GM19324 (cell line): ENCODE measurements at regions not wholly inside any gene's neighbourhood (a gene's known extent, or its start where the extent isn't known, plus 50 kb on each side); places are given as distances from the start of the nearest gene placed in this dataset.

Experiments used
- ATAC-seq: cut with Tn5 transposase; IDR thresholded peaks from one replicate; pipeline ENCODE4 v1.9.1; 2021; ENCODE audit warnings: mild to moderate bottlenecking, moderate library complexity; ENCODE audit not compliant: unreplicated experiment, low FRiP score

GRCh38 chr4:110769578-110769977 lies 146.7 kb upstream of the PITX2 start:
- no peak for ATAC-seq

- no peak for ATAC-seq
Observed at GRCh38 chr4:110770353-110770752, 147.5 kb upstream of the PITX2 start.

GRCh38 chr4:110778521-110778920 lies 155.6 kb upstream of the PITX2 start:
- ATAC-seq, result no peak

- ATAC-seq, result no peak
Observed at GRCh38 chr4:110780538-110780937, 157.7 kb upstream of the PITX2 start.

- no peak for ATAC-seq
Observed at GRCh38 chr4:110781944-110782343, 159.1 kb upstream of the PITX2 start.

- ATAC-seq, result no peak
Observed at GRCh38 chr4:110787109-110787508, 164.2 kb upstream of the PITX2 start.

GRCh38 chr4:110787707-110788106 lies 164.8 kb upstream of the PITX2 start:
- no peak for ATAC-seq

- ATAC-seq, result no peak
Observed at GRCh38 chr4:110788302-110788701, 165.4 kb upstream of the PITX2 start.

- ATAC-seq, result no peak
Observed at GRCh38 chr4:110792036-110792435, 169.2 kb upstream of the PITX2 start.

- ATAC-seq, result no peak
Observed at GRCh38 chr4:110793381-110793801, 170.5 kb upstream of the PITX2 start.

- ATAC-seq, result no peak
Observed at GRCh38 chr4:110793890-110794554, 171.1 kb upstream of the PITX2 start.

- no peak for ATAC-seq
Observed at GRCh38 chr4:110795971-110796370, 173.1 kb upstream of the PITX2 start.

- no peak for ATAC-seq
Observed at GRCh38 chr4:110797486-110797885, 174.6 kb upstream of the PITX2 start.

GRCh38 chr4:110798687-110799086 lies 175.8 kb upstream of the PITX2 start:
- ATAC-seq, result no peak

- no peak for ATAC-seq
Observed at GRCh38 chr4:110799211-110799610, 176.3 kb upstream of the PITX2 start.

GRCh38 chr4:110801591-110801990 lies 178.7 kb upstream of the PITX2 start:
- ATAC-seq, result no peak

GRCh38 chr4:110808351-110808878 lies 185.5 kb upstream of the PITX2 start:
- ATAC-seq, result peak; percentile 68

- no peak for ATAC-seq
Observed at GRCh38 chr4:110815950-110816349, 193.1 kb upstream of the PITX2 start.

GRCh38 chr4:110816367-110816766 lies 193.5 kb upstream of the PITX2 start:
- ATAC-seq, result no peak

GRCh38 chr4:110821186-110821585 lies 198.3 kb upstream of the PITX2 start:
- no peak for ATAC-seq

- no peak for ATAC-seq
Observed at GRCh38 chr4:110823251-110823650, 200.4 kb upstream of the PITX2 start.

- no peak for ATAC-seq
Observed at GRCh38 chr4:110824344-110824743, 201.5 kb upstream of the PITX2 start.

- no peak for ATAC-seq
Observed at GRCh38 chr4:110826656-110827055, 203.8 kb upstream of the PITX2 start.
